ENCODE measurements at regions not wholly inside any gene's neighbourhood (a gene's known extent, or its start where the extent isn't known, plus 50 kb on each side); places are given as distances from the start of the nearest gene placed in this dataset.

DNA sequence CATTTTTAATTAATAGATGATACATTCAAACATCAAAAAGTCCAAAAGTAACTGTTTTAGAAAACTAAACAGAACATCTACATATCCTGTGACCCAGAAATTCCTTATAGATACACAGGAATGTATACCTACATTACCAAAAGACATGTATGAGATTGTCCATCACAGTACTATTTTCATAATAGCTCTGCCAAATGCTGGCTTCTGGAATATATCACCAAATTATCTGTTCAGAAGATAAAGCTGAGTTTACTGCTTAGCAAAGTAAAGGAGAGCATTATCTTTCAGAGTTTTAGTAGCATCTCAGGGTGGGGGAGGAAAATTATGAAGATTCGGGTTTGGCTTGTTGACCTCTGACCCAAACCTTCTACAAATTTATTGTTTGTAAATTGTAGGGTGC, 368.9 kb upstream of the SLC7A11 start:
- no peaks in the 10 kb centered on the region for H3K4me1 ChIP-seq (ENCODE audit: control insufficient read depth, extremely low read depth, insufficient read depth, low read length)
- peak; percentile 20 for FAIRE-seq

DNA sequence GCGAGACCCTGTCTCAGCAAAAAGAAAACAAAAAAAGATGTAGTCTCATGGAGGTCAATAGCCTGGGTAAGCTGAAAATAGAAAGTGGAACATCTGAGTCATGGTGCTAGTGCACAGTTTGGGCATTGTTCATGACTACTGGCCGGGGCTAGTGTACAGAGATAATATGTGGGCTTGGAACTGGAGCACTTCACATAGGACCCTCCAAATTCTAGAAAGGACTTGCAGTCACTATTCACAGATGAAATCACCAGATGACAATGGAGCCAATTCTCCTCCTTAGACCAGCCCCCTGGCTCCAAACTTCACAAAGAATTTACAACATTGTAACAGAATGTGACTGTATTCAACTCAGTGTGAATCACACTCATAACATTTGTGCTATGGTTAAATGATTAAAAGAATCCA, 367.8 kb upstream of the SLC7A11 start:
- TF ChIP-seq EZH2 (IDR thresholded peaks at IDR 0.05; ENCODE audit: low read length), result no peak
- TF ChIP-seq, protein P1, sequence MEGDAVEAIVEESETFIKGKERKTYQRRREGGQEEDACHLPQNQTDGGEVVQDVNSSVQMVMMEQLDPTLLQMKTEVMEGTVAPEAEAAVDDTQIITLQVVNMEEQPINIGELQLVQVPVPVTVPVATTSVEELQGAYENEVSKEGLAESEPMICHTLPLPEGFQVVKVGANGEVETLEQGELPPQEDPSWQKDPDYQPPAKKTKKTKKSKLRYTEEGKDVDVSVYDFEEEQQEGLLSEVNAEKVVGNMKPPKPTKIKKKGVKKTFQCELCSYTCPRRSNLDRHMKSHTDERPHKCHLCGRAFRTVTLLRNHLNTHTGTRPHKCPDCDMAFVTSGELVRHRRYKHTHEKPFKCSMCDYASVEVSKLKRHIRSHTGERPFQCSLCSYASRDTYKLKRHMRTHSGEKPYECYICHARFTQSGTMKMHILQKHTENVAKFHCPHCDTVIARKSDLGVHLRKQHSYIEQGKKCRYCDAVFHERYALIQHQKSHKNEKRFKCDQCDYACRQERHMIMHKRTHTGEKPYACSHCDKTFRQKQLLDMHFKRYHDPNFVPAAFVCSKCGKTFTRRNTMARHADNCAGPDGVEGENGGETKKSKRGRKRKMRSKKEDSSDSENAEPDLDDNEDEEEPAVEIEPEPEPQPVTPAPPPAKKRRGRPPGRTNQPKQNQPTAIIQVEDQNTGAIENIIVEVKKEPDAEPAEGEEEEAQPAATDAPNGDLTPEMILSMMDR (optimal IDR thresholded peaks at IDR 0.05 in 1 of 3, IDR thresholded peaks at IDR 0.05 in 1 of 3, conservative IDR thresholded peaks at IDR 0.05 in 1 of 3; ENCODE audit: extremely low read depth in 1 of 3, insufficient read depth in 2 of 3, low read length in 3 of 3), result no peak
- FAIRE-seq, result no peak

More for the DNA sequence above, 368.9 kb upstream of the SLC7A11 start:
- no peak overlapping the region for H3K4me3 ChIP-seq (ENCODE audit: control insufficient read depth in 2 of 3, extremely low read depth in 1 of 3, insufficient read depth in 2 of 3, low read depth in 1 of 3, low read length in 3 of 3)
- no peaks in the 10 kb centered on the region for H3K9me3 ChIP-seq (ENCODE audit: control insufficient read depth, low read depth, low read length)
- TF ChIP-seq, protein P1 (optimal IDR thresholded peaks at IDR 0.05 in 1 of 3, IDR thresholded peaks at IDR 0.05 in 1 of 3, conservative IDR thresholded peaks at IDR 0.05 in 1 of 3; ENCODE audit: extremely low read depth in 1 of 3, insufficient read depth in 2 of 3, low read length in 3 of 3), result no peak
- no peak for TF ChIP-seq EZH2 (IDR thresholded peaks at IDR 0.05; ENCODE audit: low read length)
- no peak for DNase-seq (ENCODE audit: low read depth, low spot score)
- H3K79me2 ChIP-seq (ENCODE audit: control insufficient read depth, insufficient read depth, low read length), result no peaks in the 10 kb centered on the region
- no peak overlapping the region for H3K27ac ChIP-seq (ENCODE audit: control insufficient read depth, insufficient read depth, low read length)
- H3K9me1 ChIP-seq (ENCODE audit: control insufficient read depth, extremely low read depth, insufficient read depth, low read length), result no peaks in the 10 kb centered on the region
- dilution Hi-C loops (cut with MboI; ENCODE audit: extremely low pct_ligation_motif_present, low sequenced_read_pairs), result no loop called here
- H3K27me3 ChIP-seq (ENCODE audit: control insufficient read depth, extremely low read depth, insufficient read depth, low read length), result no peaks in the 10 kb centered on the region
- H3K9ac ChIP-seq (ENCODE audit: control insufficient read depth, extremely low read depth, insufficient read depth, low read length), result no peak overlapping the region
- H3K4me2 ChIP-seq (ENCODE audit: control insufficient read depth, extremely low read depth, insufficient read depth, low read depth, low read length), result no peak overlapping the region
- no peak overlapping the region for H2AFZ ChIP-seq (ENCODE audit: control insufficient read depth, low read length)
- H4K20me1 ChIP-seq (ENCODE audit: control insufficient read depth, extremely low read depth, insufficient read depth, low read length), result no peaks in the 10 kb centered on the region
- H3K36me3 ChIP-seq (ENCODE audit: control insufficient read depth in 2 of 2, extremely low read depth in 1 of 2, insufficient read depth in 2 of 2, low read length in 2 of 2), result no peaks in the 10 kb centered on the region

More for the DNA sequence above, 367.8 kb upstream of the SLC7A11 start:
- no peak for DNase-seq (ENCODE audit: low read depth, low spot score)
- Histone ChIP-seq H3K4me3 (ENCODE audit: control insufficient read depth in 2 of 3, extremely low read depth in 1 of 3, insufficient read depth in 2 of 3, low read depth in 1 of 3, low read length in 3 of 3) (no peak overlapping the region), H3K36me3 (ENCODE audit: control insufficient read depth in 2 of 2, extremely low read depth in 1 of 2, insufficient read depth in 2 of 2, low read length in 2 of 2) (no peaks in the 10 kb centered on the region), H3K4me1 (ENCODE audit: control insufficient read depth, extremely low read depth, insufficient read depth, low read length) (no peaks in the 10 kb centered on the region), H4K20me1 (ENCODE audit: control insufficient read depth, extremely low read depth, insufficient read depth, low read length) (no peaks in the 10 kb centered on the region), H3K27ac (ENCODE audit: control insufficient read depth, insufficient read depth, low read length) (no peak overlapping the region), H3K9me1 (ENCODE audit: control insufficient read depth, extremely low read depth, insufficient read depth, low read length) (no peaks in the 10 kb centered on the region), H3K9ac (ENCODE audit: control insufficient read depth, extremely low read depth, insufficient read depth, low read length) (no peak overlapping the region), H3K9me3 (ENCODE audit: control insufficient read depth, low read depth, low read length) (no peaks in the 10 kb centered on the region), H3K4me2 (ENCODE audit: control insufficient read depth, extremely low read depth, insufficient read depth, low read depth, low read length) (no peak overlapping the region), H3K79me2 (ENCODE audit: control insufficient read depth, insufficient read depth, low read length) (no peaks in the 10 kb centered on the region), H3K27me3 (ENCODE audit: control insufficient read depth, extremely low read depth, insufficient read depth, low read length) (no peaks in the 10 kb centered on the region), H2AFZ (ENCODE audit: control insufficient read depth, low read length) (no peak overlapping the region)
- dilution Hi-C loops (cut with MboI; ENCODE audit: extremely low pct_ligation_motif_present, low sequenced_read_pairs), result no loop called here
